BJ (cell line): ENCODE measurements at regions not wholly inside any gene's neighbourhood (a gene's known extent, or its start where the extent isn't known, plus 50 kb on each side); places are given as distances from the start of the nearest gene placed in this dataset.

Source experiments
- CTCF ChIA-PET: fragments of 350-600 bp; formaldehyde crosslinking; extraction: SDS; loops from one replicate; lab custom pipeline; 2021; ENCODE audit warnings: antibody characterized with exemption, inconsistent platforms; lab: Yijun Ruan, JAX
- POLR2A ChIA-PET: fragments of 300-600 bp; sonication (Branson Sonifier 250); formaldehyde crosslinking; extraction: SDS; loops from one replicate; lab custom pipeline; 2021; ENCODE audit warnings: antibody characterized with exemption; lab: Charles Lee
- DNase-seq: peaks from one replicate; pipeline ENCODE4 v3.0.0-alpha.2; 2011; ENCODE audit warnings: low read depth
- H3K27me3 ChIP-seq: 2 replicates; pipeline ENCODE4 v1.6.0; 2011; ENCODE audit warnings: low read length; ENCODE audit not compliant: control insufficient read depth, insufficient read depth
- H3K36me3 ChIP-seq: 2 replicates; pipeline ENCODE4 v1.5.1; 2011; ENCODE audit warnings: low read length; ENCODE audit not compliant: control insufficient read depth, insufficient read depth
- H3K4me3 ChIP-seq: 2 replicates; pipeline ENCODE4 v1.5.1; 2011; ENCODE audit warnings: low read depth, mild to moderate bottlenecking, control low read depth, low read length
- CTCF ChIP-seq: IDR thresholded peaks from 2 replicates; pipeline ENCODE4 v1.5.1; 2011; ENCODE audit warnings: low read depth, mild to moderate bottlenecking, control low read depth, inconsistent platforms, low read length, moderate library complexity; ENCODE audit not compliant: insufficient read depth

GRCh38 chr1:194478731-194479130, 1292.3 kb upstream of the B3GALT2 start:
- CTCF ChIA-PET = no interaction called here

DNA sequence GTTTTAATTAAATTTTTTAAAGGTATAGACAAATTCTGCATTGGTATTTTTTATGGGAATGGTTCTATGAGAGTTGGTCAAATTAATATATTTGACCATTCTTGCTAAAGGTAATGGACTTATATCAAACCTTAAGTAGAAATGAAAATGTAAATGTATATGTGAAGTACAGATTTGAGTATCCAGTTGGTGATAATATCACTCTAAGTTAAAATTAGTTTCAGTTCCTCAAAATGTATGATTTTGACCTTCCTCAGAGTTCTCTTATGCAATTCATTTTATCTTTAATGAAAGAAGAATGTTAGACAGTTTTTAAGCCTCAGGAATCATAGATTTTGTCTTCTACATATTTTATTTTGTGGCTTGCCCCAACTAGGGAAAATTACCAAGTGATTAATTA, 1291.5 kb upstream of the B3GALT2 start:
- no peak for TF ChIP-seq CTCF
- H3K27me3 ChIP-seq = no peaks in the 10 kb centered on the region
- POLR2A ChIA-PET = no interaction called here
- CTCF ChIA-PET = no interaction called here
- H3K4me3 ChIP-seq = no peak overlapping the region
- no peaks in the 10 kb centered on the region for H3K36me3 ChIP-seq
- DNase-seq = no peak

More at GRCh38 chr1:194478731-194479130, 1292.3 kb upstream of the B3GALT2 start:
- POLR2A ChIA-PET = no interaction called here
- Histone ChIP-seq H3K4me3 (no peak overlapping the region), H3K27me3 (no peaks in the 10 kb centered on the region), H3K36me3 (no peaks in the 10 kb centered on the region)
- DNase-seq = no peak
- TF ChIP-seq CTCF = no peak

GRCh38 chr1:194476872-194477271, 1290.5 kb upstream of the B3GALT2 start:
- Histone ChIP-seq H3K4me3 (no peak overlapping the region), H3K27me3 (no peaks in the 10 kb centered on the region), H3K36me3 (no peaks in the 10 kb centered on the region)
- DNase-seq = peak; percentile 54
- POLR2A ChIA-PET = no interaction called here
- CTCF ChIA-PET = no interaction called here
- no peak for TF ChIP-seq CTCF

- Histone ChIP-seq H3K27me3 (no peaks in the 10 kb centered on the region), H3K4me3 (no peak overlapping the region), H3K36me3 (no peaks in the 10 kb centered on the region)
- no peak for TF ChIP-seq CTCF
- POLR2A ChIA-PET = no interaction called here
- DNase-seq = no peak
- CTCF ChIA-PET = no interaction called here
These were observed 1289.9 kb upstream of the B3GALT2 start for GRCh38 chr1:194476351-194476750.

GRCh38 chr1:194474701-194475100, 1288.3 kb upstream of the B3GALT2 start:
- DNase-seq = no peak
- Histone ChIP-seq H3K36me3 (no peaks in the 10 kb centered on the region), H3K27me3 (no peaks in the 10 kb centered on the region), H3K4me3 (no peak overlapping the region)
- ChIA-PET POLR2A (no interaction called here), CTCF (interaction anchor here (1.2 kb wide), 1 partner anchor 9 kb away, joined by 3 read pairs; no protein-coding TSS in a partner anchor)
- no peak for TF ChIP-seq CTCF
